Lower leg skin (tissue), 3 donors: ENCODE measurements at regions not wholly inside any gene's neighbourhood (a gene's known extent, or its start where the extent isn't known, plus 50 kb on each side); places are given as distances from the start of the nearest gene placed in this dataset.

Experiments
- CTCF ChIP-seq, 3 donors: fragments of 450-650 bp; IDR thresholded peaks; one replicate each; pipeline ENCODE4 v1.5.1; 2016; ENCODE audit warnings: antibody characterized with exemption in 3 of 3, mild to moderate bottlenecking in 3 of 3, moderate library complexity in 2 of 3
- POLR2A ChIP-seq, 2 donors: fragments of 450-650 bp; IDR thresholded peaks; one replicate each; pipeline ENCODE4 v1.6.1; 2016 to 2017; ENCODE audit warnings: antibody characterized with exemption in 2 of 2, mild to moderate bottlenecking in 1 of 2, moderate library complexity in 1 of 2

DNA sequence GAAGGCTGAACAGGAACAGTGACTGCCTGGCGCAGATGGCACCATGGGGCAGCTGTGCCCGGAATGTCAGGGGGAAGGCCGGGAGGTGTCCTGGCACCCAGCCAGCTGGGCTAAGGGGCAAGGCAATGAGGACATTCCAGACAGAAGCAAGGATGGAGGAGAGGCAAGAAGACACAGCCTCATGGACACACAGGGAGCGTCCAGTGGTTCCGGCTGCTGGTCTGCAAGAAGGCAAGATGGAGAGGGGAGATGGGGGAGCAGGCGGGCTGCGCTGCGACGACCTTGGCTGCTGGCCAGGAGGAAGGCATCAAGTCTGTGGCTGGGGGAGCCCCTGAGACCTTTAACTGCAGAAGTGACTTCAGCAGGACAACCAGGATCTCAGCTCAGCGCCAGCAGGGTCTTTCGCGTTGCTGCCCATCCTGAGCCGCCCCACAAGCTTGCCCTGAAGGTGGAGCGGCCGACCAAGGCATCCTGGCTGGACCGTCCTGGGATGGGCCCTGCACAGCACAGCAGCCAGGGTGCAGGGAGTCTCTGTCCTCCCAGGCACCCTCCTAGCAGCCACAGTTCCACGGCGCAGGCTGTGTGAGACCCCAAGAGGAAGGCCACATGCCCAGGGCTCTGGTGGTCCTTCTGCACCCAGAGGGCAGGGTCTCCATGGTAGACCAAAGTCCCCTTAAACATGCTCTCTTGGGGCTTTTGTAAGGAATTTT lies 531.7 kb downstream of the BRD1 start:
- TF ChIP-seq CTCF (IDR thresholded peaks at IDR 0.05) (no peak), POLR2A (IDR thresholded peaks at IDR 0.05) (no peak)
